Thyroid gland (tissue), 4 donors: ENCODE measurements at regions not wholly inside any gene's neighbourhood (a gene's known extent, or its start where the extent isn't known, plus 50 kb on each side); places are given as distances from the start of the nearest gene placed in this dataset.

Source experiments
- DNase-seq, 2 donors: peaks; one replicate each; pipeline ENCODE4 v3.0.0-alpha.2; 2019
- H3K27ac ChIP-seq, 3 donors: fragments of 200-600 bp; sonication (generic); 1 replicate in 2 of 3; 2 replicates in 1 of 3; pipeline ENCODE4 v1.5.1; 2016 to 2019; ENCODE audit warnings: mild to moderate bottlenecking in 1 of 3, moderate library complexity in 1 of 3
- H3K27me3 ChIP-seq: fragments of 200-600 bp; sonication (generic); one replicate; pipeline ENCODE4 v1.5.1; 2019
- H3K36me3 ChIP-seq, 2 donors: fragments of 200-600 bp; sonication (generic); one replicate each; pipeline ENCODE4 v1.5.1; 2016 to 2019
- H3K4me1 ChIP-seq, 2 donors: fragments of 200-600 bp; sonication (generic); one replicate each; pipeline ENCODE4 v1.5.1; 2017 to 2019
- H3K4me3 ChIP-seq, 3 donors: fragments of 200-600 bp; sonication (generic); replicated peaks in 1 of 3; 1 replicate in 2 of 3; 2 replicates in 1 of 3; pipeline ENCODE4 v1.5.1; 2016; ENCODE audit warnings: mild to moderate bottlenecking in 1 of 3
- H3K9me3 ChIP-seq: fragments of 200-600 bp; sonication (generic); one replicate; pipeline ENCODE4 v1.5.1; 2017
- POLR2A ChIP-seq, 2 donors: fragments of 450-650 bp; IDR thresholded peaks; one replicate each; pipeline ENCODE4 v1.6.1; 2017; ENCODE audit warnings: antibody characterized with exemption in 2 of 2, mild to moderate bottlenecking in 2 of 2, moderate library complexity in 1 of 2
- WGBS, 2 donors: methylation state at CpG; one replicate each; pipeline ENCODE4 v1.1.5; 2017; 5-methylcytosine and 5-hydroxymethylcytosine counted together
- intact Hi-C: fragments of 100-400 bp; cut with DNase I; formaldehyde crosslinking; loops from one replicate; pipeline ENCODE4 v1.15.1; 2023
- TF ChIP-seq, protein P1 (sequence below), 6 experiments: fragments of 200-600 bp in 3 of 6; fragments of 450-650 bp in 3 of 6; sonication (generic) in 3 of 6; IDR thresholded peaks; one replicate each; pipeline ENCODE4 v1.5.1; 2016 to 2019; ENCODE audit warnings: antibody characterized with exemption in 6 of 6, mild to moderate bottlenecking in 2 of 6, inconsistent platforms in 1 of 6, moderate library complexity in 1 of 6

DNA sequence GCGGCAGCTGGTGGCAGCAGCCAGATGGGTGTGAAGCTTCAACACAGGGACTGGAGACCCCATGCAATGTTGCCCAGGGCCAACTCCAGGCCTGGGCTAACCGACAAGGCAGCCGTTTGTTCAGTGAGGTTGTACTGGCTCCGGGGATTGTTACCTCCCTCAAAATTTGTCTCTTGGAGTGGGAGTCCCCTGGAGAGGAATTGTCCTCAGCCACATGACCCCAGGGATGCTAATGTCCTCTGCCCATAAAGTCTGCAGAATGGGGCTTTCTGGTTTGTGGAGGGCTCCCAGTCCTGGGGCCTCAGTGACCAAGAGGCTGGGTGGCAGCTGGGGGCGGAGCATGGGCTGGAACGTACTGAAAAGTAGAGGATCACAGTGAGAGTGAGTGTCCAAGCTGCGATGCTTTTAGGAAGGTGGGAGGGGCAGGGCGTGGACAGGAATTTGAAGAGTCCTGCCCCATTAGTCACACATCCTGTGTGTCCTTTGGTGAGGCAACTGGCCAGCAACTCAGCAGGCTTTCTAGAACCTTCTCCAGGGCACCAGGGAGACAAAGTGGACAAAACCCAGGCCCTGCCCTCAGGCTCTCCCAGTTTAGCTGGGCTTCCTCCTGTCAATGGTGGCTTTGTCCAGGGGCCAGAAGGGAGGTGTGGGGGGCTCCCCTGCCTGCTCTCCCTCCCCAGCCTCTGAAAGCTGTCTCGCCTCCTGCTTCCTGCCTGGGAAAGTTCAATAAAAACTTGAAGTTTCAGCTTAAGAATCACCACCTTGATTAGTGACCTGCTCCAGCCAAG is 114.0 kb downstream of the NSG2 start:
- H3K36me3 ChIP-seq, result no peaks in the 10 kb centered on the region
- no peak overlapping the region for H3K27ac ChIP-seq
- DNase-seq, result no peak
- no peak overlapping the region for H3K4me3 ChIP-seq
- no peaks in the 10 kb centered on the region for H3K4me1 ChIP-seq
- no peaks in the 10 kb centered on the region for H3K27me3 ChIP-seq
- no peaks in the 10 kb centered on the region for H3K9me3 ChIP-seq
- intact Hi-C loops, result no loop called here
- TF ChIP-seq, protein P1, sequence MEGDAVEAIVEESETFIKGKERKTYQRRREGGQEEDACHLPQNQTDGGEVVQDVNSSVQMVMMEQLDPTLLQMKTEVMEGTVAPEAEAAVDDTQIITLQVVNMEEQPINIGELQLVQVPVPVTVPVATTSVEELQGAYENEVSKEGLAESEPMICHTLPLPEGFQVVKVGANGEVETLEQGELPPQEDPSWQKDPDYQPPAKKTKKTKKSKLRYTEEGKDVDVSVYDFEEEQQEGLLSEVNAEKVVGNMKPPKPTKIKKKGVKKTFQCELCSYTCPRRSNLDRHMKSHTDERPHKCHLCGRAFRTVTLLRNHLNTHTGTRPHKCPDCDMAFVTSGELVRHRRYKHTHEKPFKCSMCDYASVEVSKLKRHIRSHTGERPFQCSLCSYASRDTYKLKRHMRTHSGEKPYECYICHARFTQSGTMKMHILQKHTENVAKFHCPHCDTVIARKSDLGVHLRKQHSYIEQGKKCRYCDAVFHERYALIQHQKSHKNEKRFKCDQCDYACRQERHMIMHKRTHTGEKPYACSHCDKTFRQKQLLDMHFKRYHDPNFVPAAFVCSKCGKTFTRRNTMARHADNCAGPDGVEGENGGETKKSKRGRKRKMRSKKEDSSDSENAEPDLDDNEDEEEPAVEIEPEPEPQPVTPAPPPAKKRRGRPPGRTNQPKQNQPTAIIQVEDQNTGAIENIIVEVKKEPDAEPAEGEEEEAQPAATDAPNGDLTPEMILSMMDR (IDR thresholded peaks at IDR 0.05), result no peak
- no peak for TF ChIP-seq POLR2A (IDR thresholded peaks at IDR 0.05)
- 67 to 73% methylated on average over 8 to 9 of the region's 9 CpGs for WGBS, 2 donors

DNA sequence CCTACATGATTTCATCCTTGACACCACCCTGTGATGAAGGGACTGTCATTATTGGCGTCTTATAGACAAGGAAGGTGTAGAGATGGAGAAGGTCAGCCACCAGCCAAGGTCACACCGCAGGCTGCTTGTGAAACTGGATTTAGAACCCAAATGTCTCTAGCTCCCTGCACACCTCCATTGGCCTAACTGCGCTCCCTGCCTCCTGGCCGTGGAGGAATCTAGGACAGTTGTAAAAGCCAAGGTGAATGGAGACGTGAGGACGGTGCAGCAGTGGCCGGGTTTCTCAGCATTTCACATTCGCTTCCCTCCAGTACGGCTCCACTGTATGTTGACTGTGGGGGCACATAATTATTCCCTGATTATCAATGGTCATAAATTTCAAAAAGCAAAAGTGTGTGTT is 119.9 kb downstream of the NSG2 start:
- intact Hi-C loops, result no loop called here
- no peak for DNase-seq
- 90 to 92% methylated on average over 9 of the region's 9 CpGs for WGBS, 2 donors
- H3K36me3 ChIP-seq, result no peaks in the 10 kb centered on the region
- TF ChIP-seq, protein P1 (IDR thresholded peaks at IDR 0.05), result no peak
- no peak for TF ChIP-seq POLR2A (IDR thresholded peaks at IDR 0.05)
- no peaks in the 10 kb centered on the region for H3K27me3 ChIP-seq
- no peak overlapping the region for H3K27ac ChIP-seq
- H3K4me1 ChIP-seq, result no peaks in the 10 kb centered on the region
- H3K4me3 ChIP-seq, result no peak overlapping the region
- H3K9me3 ChIP-seq, result no peaks in the 10 kb centered on the region

DNA sequence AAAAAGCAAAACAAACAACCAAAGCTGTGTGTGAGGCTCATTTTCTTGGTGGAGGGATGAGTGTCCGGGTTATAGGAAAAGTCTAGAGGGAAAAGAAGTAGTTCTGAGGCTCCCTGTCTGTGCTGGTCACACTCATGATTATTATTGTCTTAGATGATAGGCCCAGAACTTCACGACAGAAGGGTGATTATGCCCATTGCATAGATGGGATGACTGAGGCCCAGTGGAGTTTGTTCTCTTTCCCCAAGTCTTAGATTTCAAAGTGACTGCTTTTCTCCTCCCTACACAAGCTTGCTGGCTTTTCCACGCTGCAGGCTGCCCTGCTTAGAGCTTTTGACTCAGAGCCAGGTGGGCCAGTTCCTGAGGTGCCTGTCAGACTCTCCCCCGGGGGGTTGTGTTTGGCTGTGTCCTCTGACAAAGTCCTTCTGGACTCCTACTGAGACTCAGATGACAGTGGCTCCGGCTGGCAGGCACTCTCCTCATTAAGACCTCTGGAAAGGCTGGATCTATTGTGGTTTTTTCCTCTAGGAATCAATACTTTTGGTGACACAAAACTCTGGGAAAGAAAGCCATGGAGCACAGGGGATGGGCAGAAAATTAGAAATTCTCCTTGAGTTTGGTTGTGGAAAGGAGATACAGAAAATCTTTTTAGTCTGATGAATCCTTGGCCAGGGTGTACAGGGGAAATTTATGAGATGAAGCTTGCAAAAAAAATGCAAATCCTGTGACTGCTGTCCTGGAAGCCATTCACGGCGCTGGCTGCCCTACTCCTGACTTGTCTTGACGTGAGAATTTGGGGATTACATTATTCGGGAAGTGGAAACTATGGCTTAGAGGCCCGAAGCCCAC is 120.9 kb downstream of the NSG2 start:
- Histone ChIP-seq H3K27ac (no peak overlapping the region), H3K27me3 (no peaks in the 10 kb centered on the region), H3K36me3 (no peaks in the 10 kb centered on the region), H3K4me1 (no peaks in the 10 kb centered on the region), H3K9me3 (no peaks in the 10 kb centered on the region), H3K4me3 (no peak overlapping the region)
- intact Hi-C loops, result no loop called here
- 57 to 60% methylated on average over 10 of the region's 10 CpGs for WGBS, 2 donors
- no peak for TF ChIP-seq POLR2A (IDR thresholded peaks at IDR 0.05)
- TF ChIP-seq, protein P1 (IDR thresholded peaks at IDR 0.05), result no peak
- DNase-seq, result no peak

DNA sequence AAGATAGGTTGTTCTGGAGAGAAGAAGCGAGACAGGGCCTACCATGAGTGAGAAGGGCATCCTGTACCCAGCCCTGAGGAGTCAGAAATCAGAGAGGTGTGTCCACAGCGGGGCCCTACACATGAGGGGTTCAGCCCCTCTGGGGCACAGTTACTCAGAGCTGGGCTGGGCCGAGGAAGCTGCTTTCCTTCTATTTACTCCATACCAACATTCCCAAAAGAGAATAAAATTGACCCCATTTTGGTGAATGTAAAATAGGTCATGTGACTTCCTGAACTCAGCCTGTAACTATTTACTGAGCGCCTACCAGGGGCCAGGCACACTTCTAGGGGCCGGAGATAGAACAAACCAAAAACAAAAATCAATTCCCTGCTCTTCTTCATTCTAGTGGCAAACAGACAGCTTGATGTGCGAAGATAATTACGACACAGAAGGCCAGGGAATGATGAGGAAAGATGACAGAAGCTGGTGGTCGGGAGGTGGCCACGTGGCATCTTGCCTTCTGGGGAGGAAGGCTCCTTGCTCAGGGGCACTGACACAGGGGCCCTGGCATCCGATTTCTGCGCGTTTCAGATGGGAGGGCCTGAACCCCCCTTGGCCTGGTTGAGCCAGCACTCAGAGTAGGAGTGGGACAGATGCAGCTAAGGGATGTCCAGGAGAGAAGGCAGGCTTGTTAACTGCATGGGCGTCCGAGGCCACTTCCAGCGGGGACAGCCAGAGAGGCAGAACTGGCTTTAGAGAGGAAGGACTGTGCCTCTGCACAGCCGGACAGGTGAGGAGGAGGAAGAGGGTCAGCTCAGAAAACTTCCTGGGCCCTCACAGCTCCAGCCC is 121.8 kb downstream of the NSG2 start:
- H3K4me3 ChIP-seq, result no peak overlapping the region
- intact Hi-C loops, result no loop called here
- H3K36me3 ChIP-seq, result no peaks in the 10 kb centered on the region
- no peak for DNase-seq
- WGBS, 2 donors, result 84 to 89% methylated on average over 16 of the region's 16 CpGs
- TF ChIP-seq, protein P1 (IDR thresholded peaks at IDR 0.05), result no peak
- no peak for TF ChIP-seq POLR2A (IDR thresholded peaks at IDR 0.05)
- H3K27me3 ChIP-seq, result no peaks in the 10 kb centered on the region
- H3K9me3 ChIP-seq, result no peaks in the 10 kb centered on the region
- no peak overlapping the region for H3K27ac ChIP-seq
- no peaks in the 10 kb centered on the region for H3K4me1 ChIP-seq
